Cerebellar cortex (tissue), 1 donor: ENCODE measurements at regions not wholly inside any gene's neighbourhood (a gene's known extent, or its start where the extent isn't known, plus 50 kb on each side); places are given as distances from the start of the nearest gene placed in this dataset.

Experiments
- DNase-seq: peaks from one replicate; pipeline ENCODE4 v3.0.0-alpha.2; 2015; ENCODE audit warnings: low spot score

- no peak for DNase-seq
Observed at GRCh38 chr2:163265562-163265961, 427.0 kb upstream of the KCNH7 start.

GRCh38 chr2:163264341-163264740, 425.8 kb upstream of the KCNH7 start:
- no peak for DNase-seq

DNA sequence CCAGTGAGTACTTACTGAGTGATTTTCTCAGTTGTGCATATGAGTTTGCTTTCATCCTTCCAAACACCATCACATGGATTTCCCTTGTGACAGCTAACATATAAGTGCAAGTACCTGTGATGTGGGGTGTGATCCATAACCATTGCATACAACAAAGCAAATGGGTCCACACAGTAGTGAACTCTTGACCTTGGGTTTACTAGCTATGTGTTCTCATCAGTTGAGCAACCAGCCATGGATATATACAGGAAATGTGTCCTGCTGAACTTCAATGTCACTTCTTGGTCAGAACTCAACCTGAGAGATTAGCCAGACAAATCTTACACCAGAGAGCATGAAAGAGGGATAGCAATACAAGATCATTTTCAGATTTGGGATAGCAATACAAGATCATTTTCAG, 420.9 kb upstream of the KCNH7 start:
- no peak for DNase-seq

DNA sequence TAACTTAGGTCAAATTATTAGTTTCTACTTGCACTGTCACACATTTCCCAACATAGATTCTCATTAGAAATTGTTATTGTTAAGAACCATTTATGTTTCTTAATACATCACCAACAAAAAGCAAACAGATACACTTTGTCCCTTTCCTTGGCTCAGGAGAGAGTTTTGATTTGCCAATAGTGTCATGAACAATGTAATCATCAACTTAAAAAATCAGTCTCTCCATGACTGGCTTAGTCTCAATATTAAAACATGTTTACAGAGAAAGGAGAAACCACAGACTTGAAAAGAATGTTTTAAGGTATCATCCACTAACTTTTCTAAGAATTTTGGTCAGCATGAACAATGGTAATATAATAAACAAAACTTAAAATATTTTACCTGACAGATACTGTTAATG, 416.5 kb upstream of the KCNH7 start:
- DNase-seq = no peak

- no peak for DNase-seq
Observed at GRCh38 chr2:163253621-163254285, 415.2 kb upstream of the KCNH7 start.

GRCh38 chr2:163252199-163252598, 413.6 kb upstream of the KCNH7 start:
- no peak for DNase-seq

DNA sequence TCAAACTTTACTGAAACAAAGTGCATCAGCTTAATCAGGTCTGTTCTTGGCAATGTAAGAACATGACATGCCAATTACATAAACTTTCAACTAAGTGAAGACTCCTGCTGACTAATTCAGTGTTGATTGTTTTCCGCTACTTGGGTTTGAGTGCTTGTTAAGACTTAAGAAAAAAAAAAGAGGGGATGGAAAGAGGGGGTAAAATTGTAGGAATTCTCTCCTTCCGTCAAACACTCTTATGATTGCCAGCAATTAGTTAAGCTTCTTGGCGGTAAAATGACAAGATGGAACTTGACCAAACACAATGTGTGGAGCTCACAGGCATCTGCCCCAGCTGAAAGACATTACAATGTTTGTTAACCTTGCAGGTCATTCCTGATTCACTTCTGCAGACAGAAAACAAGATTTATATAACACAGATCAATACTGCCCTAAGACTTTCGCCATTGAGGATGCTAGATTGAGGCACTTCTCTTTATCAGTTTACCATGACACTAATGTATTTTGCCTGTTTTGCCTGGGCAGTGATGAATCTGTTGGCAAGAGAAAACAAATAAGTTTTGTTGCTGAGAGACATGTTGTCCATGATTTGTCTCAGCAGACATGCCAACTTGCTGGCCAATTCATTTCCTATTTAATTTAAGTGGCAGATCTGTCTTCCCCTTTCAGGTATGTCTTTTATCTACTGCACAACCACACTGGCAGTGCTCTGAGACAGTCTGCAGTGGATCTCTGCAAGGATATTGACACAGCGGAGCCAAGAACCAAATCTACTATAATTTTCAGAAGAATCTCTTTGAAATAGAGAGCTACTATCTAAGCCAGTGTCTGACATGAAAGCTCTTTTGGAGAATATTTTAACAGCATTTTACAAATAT, 410.0 kb upstream of the KCNH7 start:
- DNase-seq = peak; percentile 56

GRCh38 chr2:163247847-163248220, 409.3 kb upstream of the KCNH7 start:
- no peak for DNase-seq

GRCh38 chr2:163247156-163247846, 408.7 kb upstream of the KCNH7 start:
- DNase-seq = peak; percentile 32

- no peak for DNase-seq
Observed at GRCh38 chr2:163246135-163246534, 407.6 kb upstream of the KCNH7 start.

DNA sequence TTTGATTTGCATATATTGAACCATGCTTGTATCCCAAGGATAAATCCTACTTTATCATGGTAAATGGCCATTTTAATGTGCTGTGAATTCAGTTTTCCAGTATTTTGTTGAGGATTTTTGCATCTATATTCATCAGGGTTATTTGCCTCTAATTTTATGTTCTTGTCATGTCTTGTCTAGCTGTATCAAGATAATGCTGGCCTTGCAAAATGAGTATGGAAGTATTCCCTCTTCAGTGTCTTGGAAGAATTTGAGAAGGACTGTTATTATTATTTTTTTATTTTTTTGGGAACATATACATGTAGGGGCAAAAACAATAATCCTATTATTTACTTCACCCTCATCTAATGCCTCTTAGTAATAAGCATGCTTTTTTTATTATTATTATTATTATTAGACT, 398.0 kb upstream of the KCNH7 start:
- no peak for DNase-seq

- DNase-seq = no peak
Observed at GRCh38 chr2:163231666-163232065, 393.1 kb upstream of the KCNH7 start.

- DNase-seq = no peak
Observed at GRCh38 chr2:163213661-163214081, 375.1 kb upstream of the KCNH7 start.

GRCh38 chr2:163210430-163210918, 371.9 kb upstream of the KCNH7 start:
- no peak for DNase-seq

GRCh38 chr2:163207693-163208370, 369.3 kb upstream of the KCNH7 start:
- no peak for DNase-seq

GRCh38 chr2:163205589-163206254, 367.2 kb upstream of the KCNH7 start:
- no peak for DNase-seq

DNA sequence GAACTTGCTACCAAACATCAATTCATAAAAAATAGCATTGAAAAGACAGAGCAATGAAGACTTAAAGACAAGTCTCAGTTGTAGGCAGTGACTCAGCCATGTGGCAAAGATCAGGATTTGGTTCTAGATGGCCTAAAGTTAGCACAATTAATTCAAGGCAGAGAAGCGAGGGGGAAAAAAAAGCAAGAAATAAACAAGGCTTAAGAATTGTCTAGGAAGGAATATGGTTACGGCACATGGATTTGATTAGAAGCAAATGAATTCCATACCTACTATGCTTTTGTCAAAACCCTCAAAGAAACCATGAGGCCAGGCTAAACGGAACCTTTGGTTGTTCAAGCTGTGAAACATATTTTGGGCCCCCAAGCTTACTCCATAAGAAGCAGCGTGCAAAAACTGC, 362.2 kb upstream of the KCNH7 start:
- no peak for DNase-seq

DNA sequence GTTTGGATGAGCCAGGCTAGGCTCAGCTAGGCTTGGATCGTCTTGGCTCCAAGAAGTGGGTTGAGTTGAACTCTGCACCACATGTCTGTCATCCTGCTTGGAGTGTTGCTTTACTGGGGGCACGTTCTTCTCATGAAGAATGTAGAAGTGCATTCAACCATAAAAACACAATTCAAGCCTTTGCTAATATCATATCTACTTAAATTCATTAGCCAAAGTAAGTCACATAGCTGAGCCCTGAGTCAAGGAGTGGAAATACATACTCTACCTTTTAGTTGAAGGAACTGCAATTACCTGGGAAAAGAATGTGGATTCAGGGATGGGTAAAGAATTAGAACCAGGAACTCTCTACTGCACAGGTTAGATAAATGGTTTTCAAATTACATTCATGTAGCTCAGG, 360.4 kb upstream of the KCNH7 start:
- DNase-seq = peak; percentile 69

- DNase-seq = peak; percentile 58
Observed at GRCh38 chr2:163198007-163198406, 359.4 kb upstream of the KCNH7 start.

GRCh38 chr2:163191372-163191771, 352.8 kb upstream of the KCNH7 start:
- peak; percentile 63 for DNase-seq

DNA sequence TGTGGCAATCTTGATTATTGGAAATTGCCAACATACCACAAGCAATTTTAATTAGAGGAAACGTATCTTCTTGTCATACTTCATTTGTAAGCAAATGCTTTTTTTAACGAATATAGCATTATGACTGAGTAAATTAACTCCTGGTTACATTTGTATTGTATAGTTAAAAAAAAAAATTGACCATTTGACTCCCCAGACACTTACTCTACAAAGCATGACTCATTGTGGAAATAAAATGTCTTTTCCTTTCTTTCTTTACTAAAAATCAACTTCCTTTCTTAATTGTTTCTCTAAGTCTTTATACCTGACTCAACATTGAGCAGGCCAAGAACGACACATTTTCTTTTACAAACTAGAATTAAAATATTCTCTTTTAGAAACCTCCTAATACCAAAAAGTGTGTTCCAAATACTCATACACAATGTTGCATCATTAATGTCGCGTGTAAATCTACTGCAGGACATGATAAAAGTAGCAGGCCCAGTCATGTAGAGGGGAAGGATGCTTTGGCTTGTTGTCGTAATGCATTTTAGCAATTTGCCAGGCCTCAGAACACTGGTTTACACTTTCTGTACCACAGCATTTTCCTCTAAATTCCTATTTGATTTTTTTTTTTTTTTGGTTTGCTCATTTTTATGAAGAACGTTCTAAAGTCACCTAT, 349.6 kb upstream of the KCNH7 start:
- no peak for DNase-seq
